ENCODE measurements at regions not wholly inside any gene's neighbourhood (a gene's known extent, or its start where the extent isn't known, plus 50 kb on each side); places are given as distances from the start of the nearest gene placed in this dataset.
A peak's percentile ranks its signal among the peaks of the same experiment; 100 is the strongest.
"Not testable (repeated sequence)": the region's sequence is repeated elsewhere in the genome, so short reads cannot be mapped to it uniquely, and the experiment has no call there.

DNA sequence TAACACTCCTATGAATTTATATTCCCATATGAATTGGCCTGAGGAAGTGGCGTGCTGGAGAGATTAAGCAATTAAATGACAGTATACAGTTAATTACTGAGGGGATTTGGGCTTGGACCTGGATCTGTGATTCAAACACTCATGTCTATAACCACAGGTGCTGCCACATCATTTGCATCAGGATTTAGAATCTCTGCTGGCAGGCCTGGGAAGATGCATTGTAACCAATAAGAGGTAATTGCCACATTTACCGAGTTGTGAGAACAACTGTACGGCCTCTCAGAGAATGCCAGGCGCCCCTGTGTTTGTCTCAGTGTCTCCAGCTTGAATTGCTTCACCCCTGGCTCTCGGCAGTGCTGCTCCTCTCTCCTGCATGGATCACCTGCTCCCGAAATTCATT, 61.4 kb upstream of the PLEKHG4B start:
- ATAC-seq; H3K27ac ChIP-seq (ENCODE audit: low read depth); H3K27ac Mint-ChIP-seq; H3K4me1 ChIP-seq (ENCODE audit: insufficient read depth); H3K4me3 ChIP-seq; DNase-seq (ENCODE audit: low spot score); H3K4me2 ChIP-seq; H2AFZ ChIP-seq; H3K79me2 ChIP-seq (replicated peaks; ENCODE audit: insufficient read depth); H3K4me3 Mint-ChIP-seq; H3K36me3 ChIP-seq (ENCODE audit: insufficient read depth); H3K4me1 Mint-ChIP-seq; H3K27me3 Mint-ChIP-seq (ENCODE audit: insufficient read depth, low read depth, poor library complexity); H3K9me2 ChIP-seq (ENCODE audit: insufficient read depth); H4K20me1 ChIP-seq (replicated peaks; ENCODE audit: insufficient read depth); H3F3A ChIP-seq (replicated peaks; ENCODE audit: low read depth); H3K36me3 Mint-ChIP-seq (ENCODE audit: low read depth): not testable (repeated sequence)
- peaks cover 10% of the 10 kb centered on the region; the same call in 1 of the 2 replicates for H3K27me3 ChIP-seq (ENCODE audit: insufficient read depth)
- peaks cover 13% of the 10 kb centered on the region for H3K9me3 Mint-ChIP-seq

DNA sequence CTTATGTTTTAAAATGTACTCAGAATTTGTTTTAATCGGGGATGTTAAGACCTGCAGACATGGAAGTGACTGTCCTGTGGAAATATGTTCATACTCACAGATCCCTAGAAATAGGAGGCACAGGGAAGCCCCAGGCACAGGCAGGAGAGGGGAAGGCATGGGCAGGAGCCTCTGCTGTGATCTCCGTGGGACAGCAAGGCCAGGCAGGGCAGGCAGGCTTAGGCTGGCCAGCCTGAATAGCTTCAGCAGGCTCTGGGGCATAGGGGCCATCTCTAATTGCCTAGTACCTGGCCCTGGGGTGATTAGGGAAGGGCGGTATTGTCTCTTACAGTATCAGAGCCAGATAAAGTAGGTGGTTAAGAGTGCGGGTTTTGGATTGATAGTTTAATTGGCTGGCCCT, 59.8 kb upstream of the PLEKHG4B start:
- Histone ChIP-seq H3K36me3 (ENCODE audit: insufficient read depth) (no peaks in the 10 kb centered on the region), H4K20me1 (replicated peaks; ENCODE audit: insufficient read depth) (no peaks in the 10 kb centered on the region), H3K4me2 (no peak overlapping the region), H3K79me2 (replicated peaks; ENCODE audit: insufficient read depth) (no peaks in the 10 kb centered on the region), H2AFZ (no peak overlapping the region), H3K27ac (ENCODE audit: low read depth) (no peak overlapping the region), H3F3A (replicated peaks; ENCODE audit: low read depth) (no peaks in the 10 kb centered on the region), H3K9me2 (ENCODE audit: insufficient read depth) (0 out of 2 replicates have a peak, but pooled peaks cover 4% of the 10 kb centered on the region), H3K4me3 (no peak overlapping the region), H3K27me3 (ENCODE audit: insufficient read depth) (peaks cover 10% of the 10 kb centered on the region; the same call in 1 of the 2 replicates), H3K4me1 (ENCODE audit: insufficient read depth) (no peaks in the 10 kb centered on the region)
- no peaks in the 10 kb centered on the region for H3K27me3 Mint-ChIP-seq (ENCODE audit: insufficient read depth, low read depth, poor library complexity)
- H3K4me3 Mint-ChIP-seq, result no peak overlapping the region
- DNase-seq (ENCODE audit: low spot score), result no peak
- ATAC-seq, result peak; percentile 67
- H3K27ac Mint-ChIP-seq, result no peak overlapping the region
- H3K9me3 Mint-ChIP-seq, result peaks cover 13% of the 10 kb centered on the region
- H3K4me1 Mint-ChIP-seq, result no peaks in the 10 kb centered on the region
- H3K36me3 Mint-ChIP-seq (ENCODE audit: low read depth), result no peaks in the 10 kb centered on the region
- no peak for TF ChIP-seq STAT1 (IDR thresholded peaks at IDR 0.05; ENCODE audit: unreplicated experiment)
- no peak for TF ChIP-seq POLR2AphosphoS5 (IDR thresholded peaks at IDR 0.05; ENCODE audit: low read depth)
- TF ChIP-seq EZH2 (IDR thresholded peaks at IDR 0.05; ENCODE audit: low read depth, unreplicated experiment), result no peak
- no peak for TF ChIP-seq EZH2phosphoT487 (IDR thresholded peaks at IDR 0.05; ENCODE audit: unreplicated experiment)
- no peak for TF ChIP-seq ZNF114 (CRISPR knock-in tag; IDR thresholded peaks at IDR 0.05)
- TF ChIP-seq, protein P1, sequence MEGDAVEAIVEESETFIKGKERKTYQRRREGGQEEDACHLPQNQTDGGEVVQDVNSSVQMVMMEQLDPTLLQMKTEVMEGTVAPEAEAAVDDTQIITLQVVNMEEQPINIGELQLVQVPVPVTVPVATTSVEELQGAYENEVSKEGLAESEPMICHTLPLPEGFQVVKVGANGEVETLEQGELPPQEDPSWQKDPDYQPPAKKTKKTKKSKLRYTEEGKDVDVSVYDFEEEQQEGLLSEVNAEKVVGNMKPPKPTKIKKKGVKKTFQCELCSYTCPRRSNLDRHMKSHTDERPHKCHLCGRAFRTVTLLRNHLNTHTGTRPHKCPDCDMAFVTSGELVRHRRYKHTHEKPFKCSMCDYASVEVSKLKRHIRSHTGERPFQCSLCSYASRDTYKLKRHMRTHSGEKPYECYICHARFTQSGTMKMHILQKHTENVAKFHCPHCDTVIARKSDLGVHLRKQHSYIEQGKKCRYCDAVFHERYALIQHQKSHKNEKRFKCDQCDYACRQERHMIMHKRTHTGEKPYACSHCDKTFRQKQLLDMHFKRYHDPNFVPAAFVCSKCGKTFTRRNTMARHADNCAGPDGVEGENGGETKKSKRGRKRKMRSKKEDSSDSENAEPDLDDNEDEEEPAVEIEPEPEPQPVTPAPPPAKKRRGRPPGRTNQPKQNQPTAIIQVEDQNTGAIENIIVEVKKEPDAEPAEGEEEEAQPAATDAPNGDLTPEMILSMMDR (conservative IDR thresholded peaks at IDR 0.05; ENCODE audit: low read depth in 2 of 2), result no peak
- no peak for TF ChIP-seq CREB1 (CRISPR knock-in tag; IDR thresholded peaks at IDR 0.05; ENCODE audit: low read depth)
- TF ChIP-seq, protein P2, sequence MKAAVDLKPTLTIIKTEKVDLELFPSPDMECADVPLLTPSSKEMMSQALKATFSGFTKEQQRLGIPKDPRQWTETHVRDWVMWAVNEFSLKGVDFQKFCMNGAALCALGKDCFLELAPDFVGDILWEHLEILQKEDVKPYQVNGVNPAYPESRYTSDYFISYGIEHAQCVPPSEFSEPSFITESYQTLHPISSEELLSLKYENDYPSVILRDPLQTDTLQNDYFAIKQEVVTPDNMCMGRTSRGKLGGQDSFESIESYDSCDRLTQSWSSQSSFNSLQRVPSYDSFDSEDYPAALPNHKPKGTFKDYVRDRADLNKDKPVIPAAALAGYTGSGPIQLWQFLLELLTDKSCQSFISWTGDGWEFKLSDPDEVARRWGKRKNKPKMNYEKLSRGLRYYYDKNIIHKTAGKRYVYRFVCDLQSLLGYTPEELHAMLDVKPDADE (IDR thresholded peaks at IDR 0.05), result no peak
- TF ChIP-seq JUNB (IDR thresholded peaks at IDR 0.05; ENCODE audit: unreplicated experiment), result no peak
- TF ChIP-seq, protein P3, sequence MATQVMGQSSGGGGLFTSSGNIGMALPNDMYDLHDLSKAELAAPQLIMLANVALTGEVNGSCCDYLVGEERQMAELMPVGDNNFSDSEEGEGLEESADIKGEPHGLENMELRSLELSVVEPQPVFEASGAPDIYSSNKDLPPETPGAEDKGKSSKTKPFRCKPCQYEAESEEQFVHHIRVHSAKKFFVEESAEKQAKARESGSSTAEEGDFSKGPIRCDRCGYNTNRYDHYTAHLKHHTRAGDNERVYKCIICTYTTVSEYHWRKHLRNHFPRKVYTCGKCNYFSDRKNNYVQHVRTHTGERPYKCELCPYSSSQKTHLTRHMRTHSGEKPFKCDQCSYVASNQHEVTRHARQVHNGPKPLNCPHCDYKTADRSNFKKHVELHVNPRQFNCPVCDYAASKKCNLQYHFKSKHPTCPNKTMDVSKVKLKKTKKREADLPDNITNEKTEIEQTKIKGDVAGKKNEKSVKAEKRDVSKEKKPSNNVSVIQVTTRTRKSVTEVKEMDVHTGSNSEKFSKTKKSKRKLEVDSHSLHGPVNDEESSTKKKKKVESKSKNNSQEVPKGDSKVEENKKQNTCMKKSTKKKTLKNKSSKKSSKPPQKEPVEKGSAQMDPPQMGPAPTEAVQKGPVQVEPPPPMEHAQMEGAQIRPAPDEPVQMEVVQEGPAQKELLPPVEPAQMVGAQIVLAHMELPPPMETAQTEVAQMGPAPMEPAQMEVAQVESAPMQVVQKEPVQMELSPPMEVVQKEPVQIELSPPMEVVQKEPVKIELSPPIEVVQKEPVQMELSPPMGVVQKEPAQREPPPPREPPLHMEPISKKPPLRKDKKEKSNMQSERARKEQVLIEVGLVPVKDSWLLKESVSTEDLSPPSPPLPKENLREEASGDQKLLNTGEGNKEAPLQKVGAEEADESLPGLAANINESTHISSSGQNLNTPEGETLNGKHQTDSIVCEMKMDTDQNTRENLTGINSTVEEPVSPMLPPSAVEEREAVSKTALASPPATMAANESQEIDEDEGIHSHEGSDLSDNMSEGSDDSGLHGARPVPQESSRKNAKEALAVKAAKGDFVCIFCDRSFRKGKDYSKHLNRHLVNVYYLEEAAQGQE (IDR thresholded peaks at IDR 0.05; ENCODE audit: unreplicated experiment), result no peak
- TF ChIP-seq NANOG (IDR thresholded peaks at IDR 0.05; ENCODE audit: borderline replicate concordance), result no peak
